H1 (cell line): ENCODE measurements at regions not wholly inside any gene's neighbourhood (a gene's known extent, or its start where the extent isn't known, plus 50 kb on each side); places are given as distances from the start of the nearest gene placed in this dataset.
A peak's percentile ranks its signal among the peaks of the same experiment; 100 is the strongest.

Source experiments
- CTCF ChIA-PET: fragments of 300-600 bp; sonication (Branson Sonifier 250); formaldehyde crosslinking; loops from one replicate; lab custom pipeline; 2021; ENCODE audit not compliant: partially characterized antibody; lab: Charles Lee
- POLR2A ChIA-PET: fragments of 300-600 bp; sonication (Branson Sonifier 250); formaldehyde crosslinking; loops from one replicate; lab custom pipeline; 2021; ENCODE audit warnings: inconsistent platforms; ENCODE audit not compliant: partially characterized antibody; lab: Charles Lee
- DNase-seq, 2 experiments: peaks; one replicate each; pipeline versions ENCODE4 v3.0.0 to v3.0.0-alpha.2; 2010 to 2022; ENCODE audit warnings: low spot score in 2 of 2, low read depth in 1 of 2, mixed read lengths in 1 of 2
- FAIRE-seq: peaks from 2 replicates; lab custom pipeline; 2011; peaks lifted over from hg19 to GRCh38; lab: Jason Lieb, UNC
- H2AFZ ChIP-seq: 2 replicates; pipeline ENCODE4 v1.8.1; 2012; ENCODE audit warnings: low read length, inconsistent platforms
- H2AK5ac ChIP-seq: 2 replicates; pipeline ENCODE4 v1.6.1; 2013; ENCODE audit warnings: low read depth, low read length
- H2BK120ac ChIP-seq: replicated peaks from 2 replicates; pipeline ENCODE3; 2013; ENCODE audit warnings: low read depth, low read length, inconsistent platforms
- H2BK12ac ChIP-seq: 2 replicates; pipeline ENCODE4 v1.6.1; 2013; ENCODE audit warnings: low read depth, low read length
- H2BK15ac ChIP-seq: 2 replicates; pipeline ENCODE4 v1.6.1; 2013; ENCODE audit warnings: low read length
- H2BK20ac ChIP-seq: 2 replicates; pipeline ENCODE4 v1.6.1; 2013; ENCODE audit warnings: low read length
- H2BK5ac ChIP-seq: 2 replicates; pipeline ENCODE4 v1.6.1; 2013; ENCODE audit warnings: low read depth, low read length
- H3K14ac ChIP-seq: 2 replicates; pipeline ENCODE4 v1.6.1; 2013; ENCODE audit warnings: inconsistent platforms; ENCODE audit not compliant: insufficient read length
- H3K18ac ChIP-seq: 2 replicates; pipeline ENCODE4 v1.6.1; 2013; ENCODE audit warnings: low read length; ENCODE audit errors: extremely low read depth
- H3K23ac ChIP-seq: 2 replicates; pipeline ENCODE4 v1.6.1; 2013; ENCODE audit warnings: inconsistent platforms; ENCODE audit not compliant: insufficient read length
- H3K23me2 ChIP-seq: 2 replicates; pipeline ENCODE4 v1.6.1; 2013; ENCODE audit warnings: low read depth, low read length
- H3K27ac ChIP-seq: 2 replicates; pipeline ENCODE4 v1.6.1; 2011; ENCODE audit warnings: low read depth, low read length, inconsistent platforms
- H3K27me3 ChIP-seq, 4 experiments: replicated peaks in 1 of 4; 1 replicate in 1 of 4; 2 replicates in 3 of 4; pipeline versions ENCODE4 v1.6.1 to v1.8.1; 2011 to 2013; ENCODE audit warnings: low read length in 3 of 4, mild to moderate bottlenecking in 3 of 4, inconsistent platforms in 2 of 4, mixed read lengths in 2 of 4, moderate library complexity in 1 of 4; ENCODE audit not compliant: control insufficient read depth in 3 of 4, insufficient read depth in 3 of 4; ENCODE audit errors: extremely low read depth in 1 of 4
- H3K36me3 ChIP-seq, 4 experiments: 2 replicates each; pipeline versions ENCODE4 v1.6.1 to v1.8.1; 2011 to 2013; ENCODE audit warnings: mild to moderate bottlenecking in 4 of 4, low read length in 3 of 4, moderate library complexity in 2 of 4, control low read depth in 1 of 4, inconsistent platforms in 1 of 4; ENCODE audit not compliant: insufficient read depth in 4 of 4, control insufficient read depth in 2 of 4
- H3K4ac ChIP-seq: replicated peaks from 2 replicates; pipeline ENCODE3; 2013; ENCODE audit warnings: low read length, low read depth, mixed read lengths, inconsistent platforms; ENCODE audit not compliant: insufficient read length
- H3K4me1 ChIP-seq, 4 experiments: replicated peaks in 1 of 4; 1 replicate in 1 of 4; 2 replicates in 3 of 4; pipeline versions ENCODE4 v1.6.1 to v1.8.1; 2011 to 2013; ENCODE audit warnings: low read length in 3 of 4, inconsistent platforms in 2 of 4, mixed read lengths in 1 of 4; ENCODE audit not compliant: insufficient read depth in 4 of 4, control insufficient read depth in 3 of 4
- H3K4me2 ChIP-seq, 2 experiments: 2 replicates each; pipeline versions ENCODE4 v1.6.1 to v1.8.1; 2011 to 2013; ENCODE audit warnings: low read depth in 2 of 2, low read length in 2 of 2, control low read depth in 1 of 2, inconsistent platforms in 1 of 2, mild to moderate bottlenecking in 1 of 2; ENCODE audit not compliant: insufficient read depth in 1 of 2
- H3K4me3 ChIP-seq, 4 experiments: fragments of 200-600, 300-600 bp in 1 of 4; sonication (generic), shearing (Covaris generic), sonication (Bioruptor Twin) in 1 of 4; 2 replicates each; pipeline versions ENCODE4 v1.5.1 to v1.8.1; 2011 to 2016; ENCODE audit warnings: low read length in 4 of 4, low read depth in 3 of 4, control low read depth in 2 of 4, inconsistent platforms in 2 of 4, mild to moderate bottlenecking in 2 of 4, mixed read lengths in 1 of 4, moderate library complexity in 1 of 4; ENCODE audit not compliant: insufficient read depth in 2 of 4; ENCODE audit errors: extremely low read depth in 1 of 4
- H3K56ac ChIP-seq: replicated peaks from 2 replicates; pipeline ENCODE3; 2013; ENCODE audit warnings: low read depth, mild to moderate bottlenecking, mixed read lengths, low read length, inconsistent platforms; ENCODE audit not compliant: insufficient read length
- H3K79me1 ChIP-seq: 2 replicates; pipeline ENCODE4 v1.6.1; 2013; ENCODE audit warnings: low read depth, low read length, control low read depth
- H3K79me2 ChIP-seq, 2 experiments: 2 replicates each; pipeline versions ENCODE4 v1.6.1 to v1.8.1; 2012 to 2013; ENCODE audit warnings: low read length in 2 of 2, mild to moderate bottlenecking in 2 of 2, inconsistent platforms in 1 of 2; ENCODE audit not compliant: insufficient read depth in 2 of 2, control insufficient read depth in 1 of 2
- H3K9ac ChIP-seq, 4 experiments: replicated peaks in 1 of 4; 1 replicate in 1 of 4; 2 replicates in 3 of 4; pipeline versions ENCODE4 v1.6.1 to v1.8.1; 2011 to 2013; ENCODE audit warnings: low read depth in 3 of 4, low read length in 3 of 4, control low read depth in 2 of 4, mild to moderate bottlenecking in 2 of 4, moderate library complexity in 2 of 4, inconsistent platforms in 1 of 4; ENCODE audit errors: extremely low read depth in 1 of 4
- H3K9me3 ChIP-seq, 2 experiments: 2 replicates each; pipeline versions ENCODE4 v1.6.1 to v1.8.1; 2012 to 2013; ENCODE audit warnings: mild to moderate bottlenecking in 2 of 2, moderate library complexity in 2 of 2, control low read depth in 1 of 2, inconsistent platforms in 1 of 2, low read depth in 1 of 2, low read length in 1 of 2, mixed read lengths in 1 of 2; ENCODE audit not compliant: insufficient read depth in 2 of 2
- H4K20me1 ChIP-seq, 2 experiments: replicated peaks in 1 of 2; 2 replicates each; pipeline versions ENCODE3 to v1.8.1; 2011 to 2013; ENCODE audit warnings: inconsistent platforms in 2 of 2, low read length in 2 of 2, mild to moderate bottlenecking in 1 of 2; ENCODE audit not compliant: insufficient read depth in 2 of 2, control insufficient read depth in 1 of 2
- H4K5ac ChIP-seq: 2 replicates; pipeline ENCODE4 v1.6.1; 2013; ENCODE audit warnings: low read length, low read depth, mixed read lengths, inconsistent platforms; ENCODE audit not compliant: insufficient read length
- H4K8ac ChIP-seq: 2 replicates; pipeline ENCODE4 v1.8.0; 2013; ENCODE audit warnings: mild to moderate bottlenecking, moderate library complexity, low read length, inconsistent platforms; ENCODE audit not compliant: insufficient read depth; ENCODE audit errors: extremely low read depth
- H4K91ac ChIP-seq: replicated peaks from 2 replicates; pipeline ENCODE3; 2013; ENCODE audit warnings: low read length, mixed read lengths, inconsistent platforms; ENCODE audit not compliant: insufficient read length
- ATF2 ChIP-seq: IDR thresholded peaks from 2 replicates; pipeline ENCODE4 v1.6.1; 2012; ENCODE audit warnings: low read length, inconsistent platforms
- BACH1 ChIP-seq: IDR thresholded peaks from 2 replicates; pipeline ENCODE4 v1.6.1; 2012; ENCODE audit warnings: low read length, improper control_type of control experiment
- EZH2 ChIP-seq: fragments of 200-600 bp; sonication (generic); IDR thresholded peaks from 2 replicates; pipeline ENCODE4 v1.7.1; 2012; ENCODE audit warnings: low read depth, mild to moderate bottlenecking, moderate library complexity, low read length, inconsistent platforms; ENCODE audit not compliant: severe bottlenecking
- NRF1 ChIP-seq: IDR thresholded peaks from 2 replicates; pipeline ENCODE4 v1.6.1; 2011; ENCODE audit warnings: mild to moderate bottlenecking, low read depth, low read length, improper control_type of control experiment
- PHF8 ChIP-seq: fragments of 200-600 bp; sonication (generic); conservative IDR thresholded peaks from 2 replicates; pipeline ENCODE4 v1.7.1; 2012; ENCODE audit warnings: low read depth, mild to moderate bottlenecking, inconsistent platforms, low read length, moderate library complexity
- WGBS, 2 experiments: shearing (Covaris generic) in 1 of 2; methylation state at CpG; one replicate each; pipeline versions ENCODE4 v1.1.6 to v1.1.7; 2013 to 2015; ENCODE audit warnings: low lambda C conversion rate in 2 of 2, mixed read lengths in 2 of 2, inconsistent platforms in 1 of 2, low coverage in 1 of 2, missing lambda C conversion rate in 1 of 2; ENCODE audit not compliant: insufficient replicate concordance in 2 of 2, insufficient coverage in 1 of 2, insufficient read length in 1 of 2; ENCODE audit errors: extremely low coverage in 1 of 2, missing lambda C conversion rate in 1 of 2; 5-methylcytosine and 5-hydroxymethylcytosine counted together

- Histone ChIP-seq H4K91ac (no peak overlapping the region), H3K4ac (peak overlapping the region; percentile 47), H3K27me3 (no peaks in the 10 kb centered on the region), H3K4me2 (no peak overlapping the region), H3K9me3 (peaks cover 0 to 3% of the 10 kb centered on the region in 2 experiments; a peak in 1 of 4 replicates), H3K18ac (no peak overlapping the region), H3K27ac (no peak overlapping the region), H3K23me2 (no peaks in the 10 kb centered on the region), H3K79me2 (no peaks in the 10 kb centered on the region), H3K14ac (no peak overlapping the region), H3K4me1 (no peaks in the 10 kb centered on the region), H2BK20ac (peak overlapping the region; percentile 64; the same call in 1 of the 2 replicates), H2BK15ac (no peak overlapping the region), H3K56ac (no peak overlapping the region), H3K36me3 (no peaks in the 10 kb centered on the region), H2BK12ac (no peak overlapping the region), H3K23ac (no peak overlapping the region), H2AK5ac (no peak overlapping the region), H3K79me1 (no peaks in the 10 kb centered on the region), H3K9ac (no peak overlapping the region), H4K8ac (no peak overlapping the region), H4K20me1 (no peaks in the 10 kb centered on the region), H2AFZ (no peak overlapping the region), H2BK5ac (no peak overlapping the region), H2BK120ac (no peak overlapping the region), H3K4me3 (no peak overlapping the region), H4K5ac (no peak overlapping the region)
- TF ChIP-seq BACH1 (no peak), PHF8 (no peak), NRF1 (no peak), EZH2 (no peak), ATF2 (no peak)
- ChIA-PET POLR2A (no interaction called here), CTCF (interaction anchor here (1.1 to 9.1 kb wide), 9 partner anchors 15 to 296 kb away, joined by 3 to 78 read pairs (median 4); no protein-coding TSS in a partner anchor)
- WGBS, 2 experiments = 94% methylated on average over 10 of the region's 10 CpGs; no CpG with 5 or more reads in 1 of the 2 experiments
- FAIRE-seq (no peak), DNase-seq (no peak)
Observed at GRCh38 chr1:181159451-181160140, 71.1 kb downstream of the IER5 start.
